ENCODE measurements at regions not wholly inside any gene's neighbourhood (a gene's known extent, or its start where the extent isn't known, plus 50 kb on each side); places are given as distances from the start of the nearest gene placed in this dataset.

- Mint-ChIP-seq H3K4me1 (ENCODE audit: low read depth, unreplicated experiment) (peaks cover 7% of the 10 kb centered on the region), H3K4me3 (ENCODE audit: unreplicated experiment) (no peak overlapping the region), H3K36me3 (ENCODE audit: insufficient read depth, unreplicated experiment) (no peaks in the 10 kb centered on the region), H3K27ac (ENCODE audit: unreplicated experiment) (no peak overlapping the region), H3K27me3 (ENCODE audit: insufficient read depth, unreplicated experiment) (no peaks in the 10 kb centered on the region), H3K9me3 (ENCODE audit: unreplicated experiment) (no peaks in the 10 kb centered on the region)
- Histone ChIP-seq H3K4me3 (ENCODE audit: low read depth, low read length) (no peak overlapping the region), H3K9me3 (no peaks in the 10 kb centered on the region), H3K36me3 (ENCODE audit: control insufficient read depth, insufficient read depth, low read length) (0 out of 2 replicates have a peak, but pooled peaks cover 1% of the 10 kb centered on the region), H3K27me3 (replicated peaks; ENCODE audit: control insufficient read depth, insufficient read depth, low read length) (no peaks in the 10 kb centered on the region), H3K4me1 (no peaks in the 10 kb centered on the region)
- DNase-seq, result no peak
- no TSS peak for BruUV-seq (replicated peaks)
- TF ChIP-seq, protein P1, sequence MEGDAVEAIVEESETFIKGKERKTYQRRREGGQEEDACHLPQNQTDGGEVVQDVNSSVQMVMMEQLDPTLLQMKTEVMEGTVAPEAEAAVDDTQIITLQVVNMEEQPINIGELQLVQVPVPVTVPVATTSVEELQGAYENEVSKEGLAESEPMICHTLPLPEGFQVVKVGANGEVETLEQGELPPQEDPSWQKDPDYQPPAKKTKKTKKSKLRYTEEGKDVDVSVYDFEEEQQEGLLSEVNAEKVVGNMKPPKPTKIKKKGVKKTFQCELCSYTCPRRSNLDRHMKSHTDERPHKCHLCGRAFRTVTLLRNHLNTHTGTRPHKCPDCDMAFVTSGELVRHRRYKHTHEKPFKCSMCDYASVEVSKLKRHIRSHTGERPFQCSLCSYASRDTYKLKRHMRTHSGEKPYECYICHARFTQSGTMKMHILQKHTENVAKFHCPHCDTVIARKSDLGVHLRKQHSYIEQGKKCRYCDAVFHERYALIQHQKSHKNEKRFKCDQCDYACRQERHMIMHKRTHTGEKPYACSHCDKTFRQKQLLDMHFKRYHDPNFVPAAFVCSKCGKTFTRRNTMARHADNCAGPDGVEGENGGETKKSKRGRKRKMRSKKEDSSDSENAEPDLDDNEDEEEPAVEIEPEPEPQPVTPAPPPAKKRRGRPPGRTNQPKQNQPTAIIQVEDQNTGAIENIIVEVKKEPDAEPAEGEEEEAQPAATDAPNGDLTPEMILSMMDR (IDR thresholded peaks at IDR 0.05; ENCODE audit: insufficient read depth in 1 of 2, low read depth in 1 of 2, low read length in 1 of 2, severe bottlenecking in 1 of 2, unreplicated experiment in 1 of 2), result no peak
- CTCF ChIA-PET, result no interaction called here
- POLR2A ChIA-PET, result no interaction called here
- intact Hi-C loops (cut with micrococcal nuclease; ENCODE audit: unreplicated experiment), result no loop called here
Observed at GRCh38 chr6:143614235-143614634, 63.5 kb upstream of the PHACTR2 start.

DNA sequence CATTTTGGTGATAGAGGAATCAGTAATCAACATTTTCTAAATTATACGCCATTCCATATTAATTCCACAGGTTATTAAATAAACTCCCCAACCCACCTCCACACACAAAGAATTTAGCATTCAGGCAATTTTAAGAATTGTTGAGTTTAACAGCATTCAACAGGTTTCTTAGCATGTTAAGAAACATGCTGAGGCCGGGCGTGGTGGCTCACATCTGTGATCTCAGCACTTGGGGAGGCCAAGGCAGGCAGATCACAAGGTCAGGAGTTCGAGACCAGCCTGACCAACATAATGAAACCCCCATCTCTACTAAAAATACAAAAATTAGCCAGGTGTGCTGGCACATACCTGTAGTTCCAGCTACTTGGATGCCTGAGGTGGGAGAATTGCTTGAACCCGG is 64.0 kb upstream of the PHACTR2 start:
- BruUV-seq (replicated peaks), result no TSS peak
- peaks cover 7% of the 10 kb centered on the region for H3K4me1 Mint-ChIP-seq (ENCODE audit: low read depth, unreplicated experiment)
- TF ChIP-seq, protein P1 (IDR thresholded peaks at IDR 0.05; ENCODE audit: insufficient read depth in 1 of 2, low read depth in 1 of 2, low read length in 1 of 2, severe bottlenecking in 1 of 2, unreplicated experiment in 1 of 2), result no peak
- H3K27ac Mint-ChIP-seq (ENCODE audit: unreplicated experiment), result no peak overlapping the region
- no peak overlapping the region for H3K4me3 Mint-ChIP-seq (ENCODE audit: unreplicated experiment)
- ChIA-PET CTCF (no interaction called here), POLR2A (no interaction called here)
- no peaks in the 10 kb centered on the region for H3K27me3 Mint-ChIP-seq (ENCODE audit: insufficient read depth, unreplicated experiment)
- H3K4me1 ChIP-seq, result no peaks in the 10 kb centered on the region
- no peaks in the 10 kb centered on the region for H3K9me3 ChIP-seq
- intact Hi-C loops (cut with micrococcal nuclease; ENCODE audit: unreplicated experiment), result no loop called here
- no peaks in the 10 kb centered on the region for H3K27me3 ChIP-seq (replicated peaks; ENCODE audit: control insufficient read depth, insufficient read depth, low read length)
- no peaks in the 10 kb centered on the region for H3K9me3 Mint-ChIP-seq (ENCODE audit: unreplicated experiment)
- DNase-seq, result no peak
- 0 out of 2 replicates have a peak, but pooled peaks cover 1% of the 10 kb centered on the region for H3K36me3 ChIP-seq (ENCODE audit: control insufficient read depth, insufficient read depth, low read length)
- H3K36me3 Mint-ChIP-seq (ENCODE audit: insufficient read depth, unreplicated experiment), result no peaks in the 10 kb centered on the region
- H3K4me3 ChIP-seq (ENCODE audit: low read depth, low read length), result no peak overlapping the region

DNA sequence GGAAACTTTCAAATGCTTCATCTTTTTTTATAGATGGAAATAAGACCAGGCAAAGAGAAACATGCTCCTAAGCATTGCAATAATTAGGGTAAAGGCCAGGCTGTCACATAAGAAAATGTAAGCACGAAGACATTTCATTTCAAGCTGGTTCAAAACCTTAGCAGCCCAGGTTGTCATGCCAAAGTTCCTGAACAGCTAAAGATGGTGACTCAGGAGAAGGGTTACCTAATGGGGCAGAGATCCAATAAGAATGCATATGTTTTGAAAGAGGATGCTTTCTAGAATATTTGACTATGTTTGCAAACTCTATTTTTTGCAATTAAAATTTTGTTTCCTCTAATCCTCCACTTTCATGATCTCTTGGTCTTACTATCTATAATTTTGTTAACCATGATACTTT is 65.6 kb upstream of the PHACTR2 start:
- no peaks in the 10 kb centered on the region for H3K9me3 Mint-ChIP-seq (ENCODE audit: unreplicated experiment)
- Histone ChIP-seq H3K27me3 (replicated peaks; ENCODE audit: control insufficient read depth, insufficient read depth, low read length) (no peaks in the 10 kb centered on the region), H3K4me3 (ENCODE audit: low read depth, low read length) (no peak overlapping the region), H3K4me1 (no peaks in the 10 kb centered on the region), H3K36me3 (ENCODE audit: control insufficient read depth, insufficient read depth, low read length) (0 out of 2 replicates have a peak, but pooled peaks cover 1% of the 10 kb centered on the region), H3K9me3 (no peaks in the 10 kb centered on the region)
- H3K27me3 Mint-ChIP-seq (ENCODE audit: insufficient read depth, unreplicated experiment), result no peaks in the 10 kb centered on the region
- intact Hi-C loops (cut with micrococcal nuclease; ENCODE audit: unreplicated experiment), result no loop called here
- DNase-seq, result no peak
- no peak overlapping the region for H3K4me3 Mint-ChIP-seq (ENCODE audit: unreplicated experiment)
- H3K4me1 Mint-ChIP-seq (ENCODE audit: low read depth, unreplicated experiment), result peaks cover 7% of the 10 kb centered on the region
- CTCF ChIA-PET, result no interaction called here
- no peak overlapping the region for H3K27ac Mint-ChIP-seq (ENCODE audit: unreplicated experiment)
- no TSS peak for BruUV-seq (replicated peaks)
- POLR2A ChIA-PET, result no interaction called here
- TF ChIP-seq, protein P1 (IDR thresholded peaks at IDR 0.05; ENCODE audit: insufficient read depth in 1 of 2, low read depth in 1 of 2, low read length in 1 of 2, severe bottlenecking in 1 of 2, unreplicated experiment in 1 of 2), result no peak
- H3K36me3 Mint-ChIP-seq (ENCODE audit: insufficient read depth, unreplicated experiment), result no peaks in the 10 kb centered on the region

Measured in Caco-2 (cell line).